Activated CD8-positive, alpha-beta memory T cell treated with anti-CD3 and anti-CD28 coated beads, Interleukin-2, amount 50 U/mL, for 4 hours (primary cell): ENCODE measurements at regions not wholly inside any gene's neighbourhood (a gene's known extent, or its start where the extent isn't known, plus 50 kb on each side); places are given as distances from the start of the nearest gene placed in this dataset.
"Not testable (repeated sequence)": the region's sequence is repeated elsewhere in the genome, so short reads cannot be mapped to it uniquely, and the experiment has no call there.

ENCODE experiments used
- DNase-seq: peaks from one replicate; pipeline ENCODE4 v3.0.0-alpha.2; 2020

- DNase-seq: no peak
Observed at GRCh38 chr6:4280707-4281106, 145.3 kb upstream of the ECI2 start.

GRCh38 chr6:4280031-4280430 lies 144.7 kb upstream of the ECI2 start:
- no peak for DNase-seq

- DNase-seq: no peak
Observed at GRCh38 chr6:4274382-4275082, 139.2 kb upstream of the ECI2 start.

GRCh38 chr6:4272996-4273395 lies 137.6 kb upstream of the ECI2 start:
- no peak for DNase-seq

GRCh38 chr6:4271761-4272470 lies 136.5 kb upstream of the ECI2 start:
- DNase-seq: no peak

GRCh38 chr6:4270776-4271175 lies 135.4 kb upstream of the ECI2 start:
- no peak for DNase-seq

GRCh38 chr6:4270001-4270400 lies 134.6 kb upstream of the ECI2 start:
- no peak for DNase-seq

GRCh38 chr6:4268171-4268570 lies 132.8 kb upstream of the ECI2 start:
- no peak for DNase-seq

GRCh38 chr6:4265740-4266139 lies 130.4 kb upstream of the ECI2 start:
- DNase-seq: no peak

- no peak for DNase-seq
Observed at GRCh38 chr6:4264601-4265000, 129.2 kb upstream of the ECI2 start.

GRCh38 chr6:4264081-4264480 lies 128.7 kb upstream of the ECI2 start:
- DNase-seq: no peak

GRCh38 chr6:4262526-4262925 lies 127.2 kb upstream of the ECI2 start:
- no peak for DNase-seq

GRCh38 chr6:4259391-4259790 lies 124.0 kb upstream of the ECI2 start:
- DNase-seq: no peak

- no peak for DNase-seq
Observed at GRCh38 chr6:4258733-4259132, 123.4 kb upstream of the ECI2 start.

GRCh38 chr6:4256969-4257368 lies 121.6 kb upstream of the ECI2 start:
- no peak for DNase-seq

GRCh38 chr6:4253604-4254231 lies 118.3 kb upstream of the ECI2 start:
- DNase-seq: no peak

GRCh38 chr6:4252445-4252844 lies 117.1 kb upstream of the ECI2 start:
- DNase-seq: not testable (repeated sequence)

- DNase-seq: no peak
Observed at GRCh38 chr6:4250645-4251044, 115.3 kb upstream of the ECI2 start.

- not testable (repeated sequence) for DNase-seq
Observed at GRCh38 chr6:4243832-4244231, 108.5 kb upstream of the ECI2 start.

- DNase-seq: no peak
Observed at GRCh38 chr6:4243237-4243636, 107.9 kb upstream of the ECI2 start.

GRCh38 chr6:4242601-4243000 lies 107.2 kb upstream of the ECI2 start:
- no peak for DNase-seq

GRCh38 chr6:4240148-4240547 lies 104.8 kb upstream of the ECI2 start:
- DNase-seq: no peak

- DNase-seq: no peak
Observed at GRCh38 chr6:4225161-4225872, 89.9 kb upstream of the ECI2 start.
